A673 (cell line): ENCODE measurements at regions not wholly inside any gene's neighbourhood (a gene's known extent, or its start where the extent isn't known, plus 50 kb on each side); places are given as distances from the start of the nearest gene placed in this dataset.

Experiments used
- BruUV-seq: library from RNA; stranded (reverse); fragments of 400-500 nt; replicated peaks from 2 replicates; lab custom pipeline; 2021; lab: Mats Ljungman, UMichigan
- CTCF ChIA-PET: fragments of 300-600 bp; sonication (Branson Sonifier 250); formaldehyde crosslinking; loops from one replicate; lab custom pipeline; 2022; ENCODE audit warnings: antibody characterized with exemption; lab: Charles Lee
- POLR2A ChIA-PET: fragments of 300-600 bp; sonication (Branson Sonifier 250); formaldehyde crosslinking; loops from one replicate; lab custom pipeline; 2022; ENCODE audit warnings: antibody characterized with exemption; ENCODE audit not compliant: low non-redundant PET; lab: Charles Lee
- DNase-seq: peaks from one replicate; pipeline ENCODE4 v3.0.0-alpha.2; 2015; ENCODE audit warnings: low spot score
- H3K27ac ChIP-seq: fragments of 200-600 bp; sonication (generic); 2 replicates; pipeline ENCODE4 v1.5.1; 2016; ENCODE audit warnings: mixed run types, low read depth, mild to moderate bottlenecking, mixed read lengths, antibody characterized with exemption, low read length; ENCODE audit not compliant: poor library complexity, severe bottlenecking
- H3K27me3 ChIP-seq: fragments of 200-600 bp; sonication (generic); replicated peaks from 2 replicates; pipeline ENCODE4 v1.6.1; 2017; ENCODE audit warnings: mixed run types, low read depth, mild to moderate bottlenecking, mixed read lengths, antibody characterized with exemption, low read length; ENCODE audit not compliant: insufficient read depth, poor library complexity
- H3K36me3 ChIP-seq: fragments of 200-600 bp; sonication (generic); 2 replicates; pipeline ENCODE4 v1.6.1; 2016; ENCODE audit warnings: mixed run types, mild to moderate bottlenecking, mixed read lengths, antibody characterized with exemption, low read length; ENCODE audit not compliant: insufficient read depth, poor library complexity, severe bottlenecking
- H3K4me1 ChIP-seq: fragments of 200-600 bp; sonication (generic); 2 replicates; pipeline ENCODE4 v1.6.1; 2017; ENCODE audit warnings: mixed run types, mild to moderate bottlenecking, mixed read lengths, antibody characterized with exemption, low read length; ENCODE audit not compliant: insufficient read depth, poor library complexity, severe bottlenecking
- H3K4me3 ChIP-seq: fragments of 200-600 bp; sonication (generic); 2 replicates; pipeline ENCODE4 v1.5.1; 2016; ENCODE audit warnings: low read depth, mixed run types, mild to moderate bottlenecking, mixed read lengths, low read length; ENCODE audit not compliant: poor library complexity, severe bottlenecking
- H3K9me3 ChIP-seq: fragments of 200-600 bp; sonication (generic); 2 replicates; pipeline ENCODE4 v1.6.1; 2016; ENCODE audit warnings: mixed run types, low read depth, mild to moderate bottlenecking, mixed read lengths, antibody characterized with exemption, low read length; ENCODE audit not compliant: poor library complexity, severe bottlenecking
- CTCF ChIP-seq: fragments of 300-800, 200-600 bp; sonication (generic); conservative IDR thresholded peaks from 2 replicates; pipeline ENCODE4 v1.5.1; 2017; ENCODE audit warnings: low read depth, mild to moderate bottlenecking, antibody characterized with exemption, low read length, moderate library complexity, mixed read lengths
- EZH2 ChIP-seq: fragments of 200-600 bp; sonication (generic); IDR thresholded peaks from 2 replicates; pipeline ENCODE4 v1.6.1; 2017; ENCODE audit warnings: borderline replicate concordance, low read depth, mild to moderate bottlenecking, mixed read lengths, antibody characterized with exemption, low read length; ENCODE audit not compliant: poor library complexity, severe bottlenecking
- intact Hi-C: fragments of 100-400 bp; cut with micrococcal nuclease; formaldehyde crosslinking; loops from one replicate; pipeline ENCODE4 v1.10.0; 2022; ENCODE audit not compliant: unreplicated experiment

- intact Hi-C loops, result no loop called here
- ChIA-PET CTCF (no interaction called here), POLR2A (no interaction called here)
- Histone ChIP-seq H3K36me3 (no peaks in the 10 kb centered on the region), H3K27ac (no peak overlapping the region), H3K27me3 (no peaks in the 10 kb centered on the region), H3K9me3 (peaks cover 35% of the 10 kb centered on the region), H3K4me3 (no peak overlapping the region), H3K4me1 (no peaks in the 10 kb centered on the region)
- TF ChIP-seq CTCF (no peak), EZH2 (no peak)
- no peak for DNase-seq
- BruUV-seq, result no TSS peak
These were observed 993.8 kb upstream of the NCAM2 start for GRCh38 chr21:20004367-20004766.

DNA sequence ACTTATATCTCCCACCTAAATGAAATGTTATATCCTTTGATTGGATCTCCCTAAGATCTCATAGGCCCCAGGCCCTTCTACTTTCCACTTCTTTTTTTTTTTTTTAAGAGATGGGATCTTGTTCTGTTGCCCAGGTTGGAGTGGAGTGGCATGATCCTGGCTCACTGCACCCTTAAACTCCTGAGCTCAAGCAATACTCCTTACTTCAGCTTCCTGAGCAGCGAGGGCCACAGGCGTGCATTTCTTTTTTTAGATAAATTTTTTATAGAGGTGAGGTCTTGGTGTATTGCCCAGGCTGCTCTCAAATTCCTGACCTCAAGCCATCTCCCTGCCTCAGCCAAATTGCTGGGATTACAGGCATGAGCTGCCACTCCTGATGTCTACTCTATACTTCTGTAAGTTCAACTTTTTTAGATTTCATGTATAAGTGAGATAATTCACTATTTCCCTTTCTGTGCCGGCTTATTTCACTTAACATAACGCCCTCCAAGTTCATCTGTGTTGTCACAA lies 987.5 kb upstream of the NCAM2 start:
- Histone ChIP-seq H3K27me3 (no peaks in the 10 kb centered on the region), H3K27ac (no peak overlapping the region), H3K36me3 (no peaks in the 10 kb centered on the region), H3K4me3 (no peak overlapping the region), H3K9me3 (peaks cover 26% of the 10 kb centered on the region), H3K4me1 (no peaks in the 10 kb centered on the region)
- no TSS peak for BruUV-seq
- CTCF ChIA-PET, result no interaction called here
- no peak for DNase-seq
- POLR2A ChIA-PET, result no interaction called here
- no peak for TF ChIP-seq CTCF
- no peak for TF ChIP-seq EZH2
- intact Hi-C loops, result no loop called here

- H3K4me3 ChIP-seq, result no peak overlapping the region
- H3K9me3 ChIP-seq, result peaks cover 15% of the 10 kb centered on the region
- no peak for DNase-seq
- TF ChIP-seq EZH2 (no peak), CTCF (no peak)
- no peaks in the 10 kb centered on the region for H3K27me3 ChIP-seq
- ChIA-PET CTCF (no interaction called here), POLR2A (no interaction called here)
- intact Hi-C loops, result no loop called here
- no peaks in the 10 kb centered on the region for H3K36me3 ChIP-seq
- no peak overlapping the region for H3K27ac ChIP-seq
- H3K4me1 ChIP-seq, result no peaks in the 10 kb centered on the region
- BruUV-seq, result no TSS peak
These were observed 984.4 kb upstream of the NCAM2 start for GRCh38 chr21:20013851-20014250.
